ENCODE measurements at regions not wholly inside any gene's neighbourhood (a gene's known extent, or its start where the extent isn't known, plus 50 kb on each side); places are given as distances from the start of the nearest gene placed in this dataset.

GRCh38 chr13:22800526-22801401 lies 380.0 kb upstream of the SGCG start:
- no peak for TF ChIP-seq REST (IDR thresholded peaks at IDR 0.05; ENCODE audit: insufficient read depth in 1 of 2, low read depth in 2 of 2, low read length in 2 of 2)
- no peak for TF ChIP-seq TAF1 (IDR thresholded peaks at IDR 0.05; ENCODE audit: borderline replicate concordance, insufficient read depth, low read length)
- TF ChIP-seq POLR2AphosphoS5 (IDR thresholded peaks at IDR 0.05; ENCODE audit: low read depth, low read length) = no peak
- no peak for TF ChIP-seq SIN3A (IDR thresholded peaks at IDR 0.05; ENCODE audit: borderline replicate concordance, insufficient read depth, low read length)
- no peak for TF ChIP-seq FOXP2 (optimal IDR thresholded peaks at IDR 0.05; ENCODE audit: borderline replicate concordance, extremely low read depth, extremely low read length, insufficient read depth)

GRCh38 chr13:22801402-22802003 lies 379.3 kb upstream of the SGCG start:
- no peak for TF ChIP-seq POLR2AphosphoS5 (IDR thresholded peaks at IDR 0.05; ENCODE audit: low read depth, low read length)
- no peak for TF ChIP-seq FOXP2 (optimal IDR thresholded peaks at IDR 0.05; ENCODE audit: borderline replicate concordance, extremely low read depth, extremely low read length, insufficient read depth)
- TF ChIP-seq TAF1 (IDR thresholded peaks at IDR 0.05; ENCODE audit: borderline replicate concordance, insufficient read depth, low read length) = no peak
- TF ChIP-seq REST (IDR thresholded peaks at IDR 0.05; ENCODE audit: insufficient read depth in 1 of 2, low read depth in 2 of 2, low read length in 2 of 2) = no peak
- TF ChIP-seq SIN3A (IDR thresholded peaks at IDR 0.05; ENCODE audit: borderline replicate concordance, insufficient read depth, low read length) = no peak

GRCh38 chr13:22812793-22813192 lies 368.0 kb upstream of the SGCG start:
- TF ChIP-seq SIN3A (IDR thresholded peaks at IDR 0.05; ENCODE audit: borderline replicate concordance, insufficient read depth, low read length) = no peak
- no peak for TF ChIP-seq FOXP2 (optimal IDR thresholded peaks at IDR 0.05; ENCODE audit: borderline replicate concordance, extremely low read depth, extremely low read length, insufficient read depth)
- no peak for TF ChIP-seq REST (IDR thresholded peaks at IDR 0.05; ENCODE audit: insufficient read depth in 1 of 2, low read depth in 2 of 2, low read length in 2 of 2)
- TF ChIP-seq TAF1 (IDR thresholded peaks at IDR 0.05; ENCODE audit: borderline replicate concordance, insufficient read depth, low read length) = no peak

GRCh38 chr13:22821589-22821988 lies 359.2 kb upstream of the SGCG start:
- no peak for TF ChIP-seq FOXP2 (optimal IDR thresholded peaks at IDR 0.05; ENCODE audit: borderline replicate concordance, extremely low read depth, extremely low read length, insufficient read depth)
- TF ChIP-seq REST (IDR thresholded peaks at IDR 0.05; ENCODE audit: insufficient read depth in 1 of 2, low read depth in 2 of 2, low read length in 2 of 2) = no peak
- TF ChIP-seq POLR2AphosphoS5 (IDR thresholded peaks at IDR 0.05; ENCODE audit: low read depth, low read length) = no peak
- TF ChIP-seq SIN3A (IDR thresholded peaks at IDR 0.05; ENCODE audit: borderline replicate concordance, insufficient read depth, low read length) = no peak
- no peak for TF ChIP-seq TAF1 (IDR thresholded peaks at IDR 0.05; ENCODE audit: borderline replicate concordance, insufficient read depth, low read length)
